ENCODE measurements at regions not wholly inside any gene's neighbourhood (a gene's known extent, or its start where the extent isn't known, plus 50 kb on each side); places are given as distances from the start of the nearest gene placed in this dataset.

GRCh38 chr4:38356686-38357085 is 307.3 kb upstream of the KLF3 start (continued):
- TF ChIP-seq CHD7 (IDR thresholded peaks at IDR 0.05; ENCODE audit: insufficient replicate concordance, low read length) (no peak), FOSL1 (IDR thresholded peaks at IDR 0.05; ENCODE audit: insufficient read depth, low read depth, low read length) (no peak), CTBP2 (IDR thresholded peaks at IDR 0.05; ENCODE audit: borderline replicate concordance, insufficient read depth, insufficient read length, low read length) (no peak), SIRT6 (IDR thresholded peaks at IDR 0.05; ENCODE audit: low read length) (no peak), CBX8 (IDR thresholded peaks at IDR 0.05; ENCODE audit: borderline replicate concordance, low read depth, low read length) (no peak)
- TF ChIP-seq, protein P1, sequence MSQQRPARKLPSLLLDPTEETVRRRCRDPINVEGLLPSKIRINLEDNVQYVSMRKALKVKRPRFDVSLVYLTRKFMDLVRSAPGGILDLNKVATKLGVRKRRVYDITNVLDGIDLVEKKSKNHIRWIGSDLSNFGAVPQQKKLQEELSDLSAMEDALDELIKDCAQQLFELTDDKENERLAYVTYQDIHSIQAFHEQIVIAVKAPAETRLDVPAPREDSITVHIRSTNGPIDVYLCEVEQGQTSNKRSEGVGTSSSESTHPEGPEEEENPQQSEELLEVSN (IDR thresholded peaks at IDR 0.05): no peak
